ENCODE measurements at regions not wholly inside any gene's neighbourhood (a gene's known extent, or its start where the extent isn't known, plus 50 kb on each side); places are given as distances from the start of the nearest gene placed in this dataset.

GRCh38 chr5:54637654-54638053 is 120.1 kb downstream of the SNX18 start:
- DNase-seq = no peak

GRCh38 chr5:54634089-54634488 is 116.5 kb downstream of the SNX18 start:
- no peak for DNase-seq

- DNase-seq = no peak
Measured at GRCh38 chr5:54632131-54632701, 114.7 kb downstream of the SNX18 start.

- DNase-seq = no peak
Measured at GRCh38 chr5:54630738-54631359, 113.3 kb downstream of the SNX18 start.

GRCh38 chr5:54629115-54629514 is 111.6 kb downstream of the SNX18 start:
- no peak for DNase-seq

GRCh38 chr5:54628050-54628449 is 110.5 kb downstream of the SNX18 start:
- no peak for DNase-seq

- DNase-seq = no peak
Measured at GRCh38 chr5:54626407-54626806, 108.8 kb downstream of the SNX18 start.

- DNase-seq = no peak
Measured at GRCh38 chr5:54624805-54625568, 107.4 kb downstream of the SNX18 start.

- no peak for DNase-seq
Measured at GRCh38 chr5:54621709-54622108, 104.2 kb downstream of the SNX18 start.

GRCh38 chr5:54621048-54621447 is 103.5 kb downstream of the SNX18 start:
- DNase-seq = no peak

GRCh38 chr5:54620141-54620933 is 102.8 kb downstream of the SNX18 start:
- no peak for DNase-seq

- no peak for DNase-seq
Measured at GRCh38 chr5:54619731-54620130, 102.2 kb downstream of the SNX18 start.

- DNase-seq = no peak
Measured at GRCh38 chr5:54616518-54617220, 99.1 kb downstream of the SNX18 start.

GRCh38 chr5:54616031-54616430 is 98.5 kb downstream of the SNX18 start:
- DNase-seq = no peak

- no peak for DNase-seq
Measured at GRCh38 chr5:54615381-54615780, 97.8 kb downstream of the SNX18 start.

GRCh38 chr5:54612711-54613110 is 95.2 kb downstream of the SNX18 start:
- no peak for DNase-seq

- no peak for DNase-seq
Measured at GRCh38 chr5:54611290-54611951, 93.9 kb downstream of the SNX18 start.

- DNase-seq = no peak
Measured at GRCh38 chr5:54610197-54610944, 92.8 kb downstream of the SNX18 start.

GRCh38 chr5:54608423-54609085 is 91.0 kb downstream of the SNX18 start:
- no peak for DNase-seq

- DNase-seq = no peak
Measured at GRCh38 chr5:54607006-54607405, 89.4 kb downstream of the SNX18 start.

GRCh38 chr5:54603372-54603771 is 85.8 kb downstream of the SNX18 start:
- DNase-seq = no peak
